GM12878 (cell line): ENCODE measurements at regions not wholly inside any gene's neighbourhood (a gene's known extent, or its start where the extent isn't known, plus 50 kb on each side); places are given as distances from the start of the nearest gene placed in this dataset.

Source experiments
- ETV6 ChIP-seq, 2 experiments: fragments of 450-650 bp in 1 of 2; IDR thresholded peaks in 1 of 2; conservative IDR thresholded peaks in 1 of 2; 2 replicates each; pipeline ENCODE4 v1.6.1; 2014; ENCODE audit warnings: antibody characterized with exemption in 1 of 2, borderline replicate concordance in 1 of 2, low read depth in 1 of 2, mild to moderate bottlenecking in 1 of 2, moderate library complexity in 1 of 2
- POLR2AphosphoS5 ChIP-seq: IDR thresholded peaks from 2 replicates; pipeline ENCODE4 v1.6.1; 2011; ENCODE audit warnings: mild to moderate bottlenecking, low read length, inconsistent platforms
- PRDM15 ChIP-seq: fragments of 450-650 bp; formaldehyde crosslinking; IDR thresholded peaks from 2 replicates; pipeline ENCODE4 v1.4.0; 2020; ENCODE audit warnings: mild to moderate bottlenecking, moderate library complexity
- ZNF207 ChIP-seq: fragments of 450-650 bp; IDR thresholded peaks from 2 replicates; pipeline ENCODE4 v1.6.1; 2014; ENCODE audit warnings: antibody characterized with exemption, mild to moderate bottlenecking, borderline replicate concordance
- ZNF24 ChIP-seq: fragments of 450-650 bp; IDR thresholded peaks from 2 replicates; pipeline ENCODE4 v1.6.1; 2017; ENCODE audit warnings: antibody characterized with exemption, mild to moderate bottlenecking
- ZNF687 ChIP-seq: fragments of 450-650 bp; IDR thresholded peaks from 2 replicates; pipeline ENCODE4 v1.6.1; 2017; ENCODE audit warnings: mild to moderate bottlenecking, moderate library complexity

GRCh38 chr17:53646835-53647234 lies 175.9 kb upstream of the KIF2B start (continued):
- TF ChIP-seq ETV6 (conservative IDR thresholded peaks at IDR 0.05 in 1 of 2, IDR thresholded peaks at IDR 0.05 in 1 of 2; ENCODE audit: borderline replicate concordance in 1 of 2, low read depth in 1 of 2) (no peak), ZNF207 (no peak), ZNF687 (no peak), POLR2AphosphoS5 (no peak), PRDM15 (CRISPR knock-in tag) (no peak), ZNF24 (no peak)
